Parathyroid adenoma (tissue), 2 donors: ENCODE measurements at regions not wholly inside any gene's neighbourhood (a gene's known extent, or its start where the extent isn't known, plus 50 kb on each side); places are given as distances from the start of the nearest gene placed in this dataset.

Experiments used
- H2AFZ ChIP-seq: fragments of 300-600 bp; sonication (generic); one replicate; pipeline ENCODE4 v1.7.0; 2017; ENCODE audit warnings: antibody characterized with exemption, mild to moderate bottlenecking
- H3K27ac ChIP-seq: fragments of 300-600 bp; sonication (generic); one replicate; pipeline ENCODE4 v1.7.0; 2017
- H3K27me3 ChIP-seq: fragments of 300-600 bp; sonication (generic); one replicate; pipeline ENCODE4 v1.7.0; 2017; ENCODE audit warnings: low read length; ENCODE audit not compliant: control insufficient read depth, insufficient read depth
- H3K36me3 ChIP-seq: fragments of 300-600 bp; sonication (generic); one replicate; pipeline ENCODE4 v1.7.0; 2017; ENCODE audit warnings: low read length; ENCODE audit not compliant: control insufficient read depth, insufficient read depth
- H3K4me1 ChIP-seq: fragments of 300-600 bp; sonication (generic); one replicate; pipeline ENCODE4 v1.7.0; 2017; ENCODE audit warnings: control low read depth
- H3K4me2 ChIP-seq: fragments of 300-600 bp; sonication (generic); one replicate; pipeline ENCODE4 v1.7.0; 2017; ENCODE audit warnings: low read length
- H3K4me3 ChIP-seq: fragments of 300-600 bp; sonication (generic); one replicate; pipeline ENCODE4 v1.7.0; 2017; ENCODE audit warnings: low read depth, low read length
- H3K79me2 ChIP-seq: fragments of 300-600 bp; sonication (generic); one replicate; pipeline ENCODE4 v1.7.0; 2017; ENCODE audit warnings: control low read depth
- H3K9ac ChIP-seq: fragments of 300-600 bp; sonication (generic); one replicate; pipeline ENCODE4 v1.7.0; 2017; ENCODE audit warnings: mild to moderate bottlenecking
- H3K9me3 ChIP-seq: fragments of 300-600 bp; sonication (generic); one replicate; pipeline ENCODE4 v1.7.0; 2017; ENCODE audit warnings: low read length; ENCODE audit not compliant: control insufficient read depth
- TF ChIP-seq, protein P1 (sequence below): fragments of 300-600 bp; sonication (generic); IDR thresholded peaks from one replicate; pipeline ENCODE4 v1.7.0; 2017; ENCODE audit warnings: antibody characterized with exemption, mild to moderate bottlenecking
- donor health status: primary hyperparathyroidism.

DNA sequence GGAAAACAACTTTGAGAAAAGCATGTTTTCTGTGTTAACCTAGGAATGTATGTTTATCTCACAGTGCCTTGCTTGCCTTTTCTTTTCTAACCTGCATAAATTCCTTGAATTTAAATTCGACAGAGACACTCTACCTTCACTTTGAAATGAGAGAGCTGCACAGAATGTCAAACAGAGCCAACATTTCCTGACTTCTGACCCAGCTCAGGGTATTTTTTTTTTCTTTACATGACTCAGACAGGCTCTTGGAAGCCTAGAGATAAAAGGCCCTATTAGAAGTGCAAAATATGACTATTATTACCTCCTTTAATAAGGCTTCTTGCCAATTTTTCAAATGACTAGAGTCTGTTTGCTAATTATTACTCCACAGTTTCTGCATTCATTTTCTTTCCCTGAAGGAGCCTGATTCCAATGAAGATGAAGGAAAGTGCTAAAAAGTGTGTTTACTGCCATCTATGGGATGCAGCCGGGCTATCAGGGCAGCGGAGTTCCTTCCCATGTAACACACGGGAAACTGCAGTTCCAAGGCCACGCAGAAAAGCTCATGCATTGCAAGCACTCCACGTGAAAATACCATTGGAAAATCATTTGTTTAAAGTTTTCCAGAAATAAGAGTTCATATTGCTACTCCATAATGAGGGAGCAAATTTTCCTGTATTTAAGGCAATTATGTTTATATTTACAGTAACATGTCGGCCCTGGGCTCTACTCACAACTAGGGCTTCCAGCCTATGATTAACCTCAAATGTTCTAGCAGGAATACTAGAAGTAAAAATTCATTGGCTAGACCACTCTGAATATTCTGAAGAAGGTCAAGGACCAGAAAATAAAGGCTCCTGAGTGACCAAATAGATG, 485.6 kb downstream of the ZSWIM6 start:
- H2AFZ ChIP-seq, result no peak overlapping the region
- H3K79me2 ChIP-seq, result no peaks in the 10 kb centered on the region
- H3K9me3 ChIP-seq, result no peaks in the 10 kb centered on the region
- H3K4me1 ChIP-seq, result no peaks in the 10 kb centered on the region
- no peaks in the 10 kb centered on the region for H3K27me3 ChIP-seq
- TF ChIP-seq, protein P1, sequence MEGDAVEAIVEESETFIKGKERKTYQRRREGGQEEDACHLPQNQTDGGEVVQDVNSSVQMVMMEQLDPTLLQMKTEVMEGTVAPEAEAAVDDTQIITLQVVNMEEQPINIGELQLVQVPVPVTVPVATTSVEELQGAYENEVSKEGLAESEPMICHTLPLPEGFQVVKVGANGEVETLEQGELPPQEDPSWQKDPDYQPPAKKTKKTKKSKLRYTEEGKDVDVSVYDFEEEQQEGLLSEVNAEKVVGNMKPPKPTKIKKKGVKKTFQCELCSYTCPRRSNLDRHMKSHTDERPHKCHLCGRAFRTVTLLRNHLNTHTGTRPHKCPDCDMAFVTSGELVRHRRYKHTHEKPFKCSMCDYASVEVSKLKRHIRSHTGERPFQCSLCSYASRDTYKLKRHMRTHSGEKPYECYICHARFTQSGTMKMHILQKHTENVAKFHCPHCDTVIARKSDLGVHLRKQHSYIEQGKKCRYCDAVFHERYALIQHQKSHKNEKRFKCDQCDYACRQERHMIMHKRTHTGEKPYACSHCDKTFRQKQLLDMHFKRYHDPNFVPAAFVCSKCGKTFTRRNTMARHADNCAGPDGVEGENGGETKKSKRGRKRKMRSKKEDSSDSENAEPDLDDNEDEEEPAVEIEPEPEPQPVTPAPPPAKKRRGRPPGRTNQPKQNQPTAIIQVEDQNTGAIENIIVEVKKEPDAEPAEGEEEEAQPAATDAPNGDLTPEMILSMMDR, result peak; percentile 49
- H3K27ac ChIP-seq, result no peak overlapping the region
- no peak overlapping the region for H3K4me3 ChIP-seq
- no peaks in the 10 kb centered on the region for H3K36me3 ChIP-seq
- H3K9ac ChIP-seq, result no peak overlapping the region
- peak overlapping the region; percentile 39 for H3K4me2 ChIP-seq

DNA sequence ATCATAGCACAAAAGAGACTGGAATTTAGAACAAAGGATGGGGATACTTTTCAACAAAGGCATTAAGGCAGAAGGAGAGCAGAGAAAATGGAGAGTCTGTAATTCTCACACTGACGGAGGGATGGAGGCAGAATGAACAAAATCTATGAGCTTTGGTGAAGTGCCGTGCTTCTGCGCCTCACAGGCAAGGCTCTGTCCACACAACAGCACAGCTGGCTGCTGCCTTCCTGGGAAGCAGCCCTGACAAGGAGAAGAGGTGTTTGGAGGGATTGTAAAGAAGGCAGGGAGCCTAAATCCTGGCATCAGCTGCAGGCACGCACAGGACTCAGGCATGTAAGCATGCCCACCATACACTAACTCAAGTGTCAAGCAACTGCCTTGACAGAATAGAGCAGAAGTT, 485.2 kb upstream of the KIF2A start:
- no peak overlapping the region for H2AFZ ChIP-seq
- no peak overlapping the region for H3K27ac ChIP-seq
- TF ChIP-seq, protein P1, result no peak
- H3K4me3 ChIP-seq, result no peak overlapping the region
- no peaks in the 10 kb centered on the region for H3K79me2 ChIP-seq
- H3K27me3 ChIP-seq, result no peaks in the 10 kb centered on the region
- no peaks in the 10 kb centered on the region for H3K36me3 ChIP-seq
- H3K9me3 ChIP-seq, result no peaks in the 10 kb centered on the region
- H3K4me1 ChIP-seq, result no peaks in the 10 kb centered on the region
- H3K9ac ChIP-seq, result no peak overlapping the region
- H3K4me2 ChIP-seq, result no peak overlapping the region

DNA sequence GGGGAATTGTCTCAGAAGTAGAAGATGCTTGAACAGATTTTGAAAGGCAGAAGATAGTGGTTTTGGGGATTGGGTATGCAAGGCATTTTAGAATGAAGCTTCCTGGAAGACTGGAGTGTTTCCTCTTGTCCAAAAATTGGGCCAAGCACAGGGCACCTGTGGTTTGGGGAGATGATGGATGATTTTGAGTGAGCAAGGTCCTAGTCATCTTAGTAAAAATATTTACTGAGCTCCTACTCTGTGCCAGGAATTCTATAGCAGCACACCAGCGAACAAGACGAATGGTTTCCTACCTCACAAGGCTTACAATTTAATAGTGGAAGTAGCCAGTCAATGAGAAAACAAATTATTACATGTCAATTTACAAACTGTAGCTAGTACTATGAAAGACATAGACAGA, 484.4 kb upstream of the KIF2A start:
- no peak overlapping the region for H2AFZ ChIP-seq
- H3K4me3 ChIP-seq, result no peak overlapping the region
- no peak overlapping the region for H3K27ac ChIP-seq
- H3K9ac ChIP-seq, result no peak overlapping the region
- H3K9me3 ChIP-seq, result no peaks in the 10 kb centered on the region
- H3K79me2 ChIP-seq, result no peaks in the 10 kb centered on the region
- H3K27me3 ChIP-seq, result no peaks in the 10 kb centered on the region
- no peaks in the 10 kb centered on the region for H3K36me3 ChIP-seq
- no peak overlapping the region for H3K4me2 ChIP-seq
- TF ChIP-seq, protein P1, result no peak
- no peaks in the 10 kb centered on the region for H3K4me1 ChIP-seq

DNA sequence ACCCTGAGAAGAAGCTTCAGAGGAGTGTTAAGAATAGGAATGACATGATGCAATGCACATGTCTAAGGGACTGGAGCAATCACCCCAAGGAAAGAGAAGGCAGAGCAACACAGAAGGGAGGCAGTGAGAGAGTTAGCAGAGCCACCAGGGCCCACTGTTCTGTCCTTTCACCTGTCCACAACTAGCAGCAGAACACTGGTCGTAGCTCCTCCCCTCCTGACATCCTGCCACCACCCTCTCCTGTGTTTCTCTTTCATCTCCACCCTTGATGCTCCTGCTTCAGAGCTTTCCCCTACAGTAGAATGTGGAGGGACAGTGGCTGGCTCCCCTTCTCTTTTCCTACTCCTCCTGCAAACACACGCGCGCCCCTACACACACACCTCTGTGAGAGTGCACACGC, 483.4 kb upstream of the KIF2A start:
- no peak overlapping the region for H2AFZ ChIP-seq
- no peaks in the 10 kb centered on the region for H3K4me1 ChIP-seq
- no peak overlapping the region for H3K27ac ChIP-seq
- H3K9me3 ChIP-seq, result no peaks in the 10 kb centered on the region
- H3K4me2 ChIP-seq, result no peak overlapping the region
- no peak overlapping the region for H3K4me3 ChIP-seq
- no peak overlapping the region for H3K9ac ChIP-seq
- H3K79me2 ChIP-seq, result no peaks in the 10 kb centered on the region
- no peaks in the 10 kb centered on the region for H3K27me3 ChIP-seq
- TF ChIP-seq, protein P1, result no peak
- H3K36me3 ChIP-seq, result no peaks in the 10 kb centered on the region

DNA sequence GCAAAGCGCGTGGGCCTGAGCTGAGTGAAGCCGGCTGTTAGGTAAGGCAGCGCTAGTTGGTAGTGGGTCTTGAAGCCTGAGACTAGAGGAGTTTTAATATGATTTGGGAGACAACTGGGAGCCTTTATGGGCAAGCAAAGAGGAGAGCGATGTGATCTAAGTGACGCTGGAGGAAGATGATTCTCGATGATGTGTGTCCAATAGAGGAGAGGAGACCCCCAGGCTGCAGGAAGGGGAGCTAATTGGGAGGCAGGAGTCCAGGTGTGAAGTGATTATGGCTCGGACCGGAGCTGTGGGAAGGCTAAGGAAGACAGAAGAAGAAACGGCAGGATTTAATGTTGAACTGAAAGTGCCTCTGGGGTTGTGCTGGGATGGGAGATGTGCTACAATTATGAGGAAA, 482.9 kb upstream of the KIF2A start:
- Histone ChIP-seq H3K79me2 (no peaks in the 10 kb centered on the region), H3K4me1 (no peaks in the 10 kb centered on the region), H3K9me3 (no peaks in the 10 kb centered on the region), H3K4me2 (no peak overlapping the region), H3K27me3 (no peaks in the 10 kb centered on the region), H3K4me3 (no peak overlapping the region), H3K9ac (no peak overlapping the region), H3K36me3 (no peaks in the 10 kb centered on the region), H2AFZ (no peak overlapping the region), H3K27ac (no peak overlapping the region)
- TF ChIP-seq, protein P1, result no peak
